MG63 (cell line): ENCODE measurements at regions not wholly inside any gene's neighbourhood (a gene's known extent, or its start where the extent isn't known, plus 50 kb on each side); places are given as distances from the start of the nearest gene placed in this dataset.

Source experiments
- DNase-seq: peaks from one replicate; pipeline ENCODE4 v3.0.0-alpha.2; 2020
- H3K27me3 ChIP-seq: fragments of 250-450 bp; sonication (Bioruptor Pico); 2 replicates; pipeline ENCODE4 v1.5.1; 2020; ENCODE audit warnings: mild to moderate bottlenecking, moderate library complexity
- H3K36me3 ChIP-seq: fragments of 250-450 bp; sonication (Bioruptor Pico); 2 replicates; pipeline ENCODE4 v1.5.1; 2020; ENCODE audit warnings: mild to moderate bottlenecking, moderate library complexity
- H3K4me3 ChIP-seq: fragments of 250-450 bp; sonication (Bioruptor Pico); 2 replicates; pipeline ENCODE4 v1.5.1; 2020; ENCODE audit warnings: mild to moderate bottlenecking, moderate library complexity
- H3K9me3 ChIP-seq: fragments of 250-450 bp; sonication (Bioruptor Pico); 2 replicates; pipeline ENCODE4 v1.5.1; 2020; ENCODE audit warnings: mild to moderate bottlenecking, moderate library complexity

- Histone ChIP-seq H3K36me3 (no peaks in the 10 kb centered on the region), H3K9me3 (no peaks in the 10 kb centered on the region), H3K27me3 (no peaks in the 10 kb centered on the region), H3K4me3 (no peak overlapping the region)
- no peak for DNase-seq
Observed at GRCh38 chr2:147716906-147717305, 127.9 kb upstream of the ACVR2A start.

- H3K27me3 ChIP-seq, result no peaks in the 10 kb centered on the region
- no peak overlapping the region for H3K4me3 ChIP-seq
- H3K9me3 ChIP-seq, result no peaks in the 10 kb centered on the region
- no peak for DNase-seq
- H3K36me3 ChIP-seq, result no peaks in the 10 kb centered on the region
Observed at GRCh38 chr2:147715807-147716206, 129.0 kb upstream of the ACVR2A start.

- Histone ChIP-seq H3K9me3 (no peaks in the 10 kb centered on the region), H3K27me3 (no peaks in the 10 kb centered on the region), H3K36me3 (no peaks in the 10 kb centered on the region), H3K4me3 (no peak overlapping the region)
- DNase-seq, result no peak
Observed at GRCh38 chr2:147714582-147714981, 130.2 kb upstream of the ACVR2A start.

- Histone ChIP-seq H3K9me3 (no peaks in the 10 kb centered on the region), H3K36me3 (no peaks in the 10 kb centered on the region), H3K4me3 (no peak overlapping the region), H3K27me3 (no peaks in the 10 kb centered on the region)
- DNase-seq, result no peak
Observed at GRCh38 chr2:147713349-147713748, 131.5 kb upstream of the ACVR2A start.

DNA sequence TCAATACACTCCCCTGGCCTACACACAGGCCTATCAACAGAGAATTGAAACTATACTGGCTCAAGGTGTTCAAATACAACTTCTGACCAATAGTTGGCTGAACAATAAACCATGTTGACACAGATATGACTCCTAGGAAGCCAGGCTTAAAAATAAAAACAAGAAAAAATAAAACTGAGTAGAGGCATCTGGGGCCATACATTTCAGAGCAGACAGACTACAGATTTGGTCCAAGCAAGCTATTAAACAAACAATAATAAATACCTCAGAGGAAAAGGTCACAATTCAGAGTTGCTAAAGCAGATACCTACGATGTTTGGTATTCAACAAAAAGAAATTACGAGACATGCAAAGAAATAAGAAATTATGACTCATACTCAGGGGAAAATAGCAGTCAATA is 132.8 kb upstream of the ACVR2A start:
- Histone ChIP-seq H3K27me3 (no peaks in the 10 kb centered on the region), H3K36me3 (no peaks in the 10 kb centered on the region), H3K9me3 (no peaks in the 10 kb centered on the region), H3K4me3 (no peak overlapping the region)
- DNase-seq, result no peak

GRCh38 chr2:147711031-147711430 is 133.8 kb upstream of the ACVR2A start:
- Histone ChIP-seq H3K9me3 (no peaks in the 10 kb centered on the region), H3K36me3 (no peaks in the 10 kb centered on the region), H3K4me3 (no peak overlapping the region), H3K27me3 (no peaks in the 10 kb centered on the region)
- no peak for DNase-seq

GRCh38 chr2:147709655-147710054 is 135.2 kb upstream of the ACVR2A start:
- Histone ChIP-seq H3K36me3 (no peaks in the 10 kb centered on the region), H3K4me3 (no peak overlapping the region), H3K27me3 (no peaks in the 10 kb centered on the region), H3K9me3 (no peaks in the 10 kb centered on the region)
- DNase-seq, result no peak

DNA sequence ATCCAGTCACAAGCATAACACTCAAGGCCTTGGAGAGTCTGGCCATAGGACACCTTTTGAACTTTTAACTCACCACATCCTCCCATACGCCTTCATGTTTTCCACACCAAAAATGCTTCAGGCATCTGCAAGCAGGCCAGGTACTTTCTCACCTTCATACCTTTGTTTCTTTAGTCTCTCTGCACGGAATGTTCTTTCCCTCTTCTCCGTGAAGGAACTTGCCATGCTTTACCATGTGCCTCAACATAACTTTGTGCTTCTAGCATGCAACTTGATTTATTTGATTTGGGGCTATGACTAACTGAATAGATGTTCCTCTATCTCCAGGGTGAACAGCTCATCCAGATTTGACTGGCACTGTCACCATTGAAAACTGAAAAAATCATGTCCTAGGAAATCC is 141.7 kb upstream of the ACVR2A start:
- DNase-seq, result no peak
- Histone ChIP-seq H3K9me3 (no peaks in the 10 kb centered on the region), H3K36me3 (no peaks in the 10 kb centered on the region), H3K27me3 (no peaks in the 10 kb centered on the region), H3K4me3 (no peak overlapping the region)

DNA sequence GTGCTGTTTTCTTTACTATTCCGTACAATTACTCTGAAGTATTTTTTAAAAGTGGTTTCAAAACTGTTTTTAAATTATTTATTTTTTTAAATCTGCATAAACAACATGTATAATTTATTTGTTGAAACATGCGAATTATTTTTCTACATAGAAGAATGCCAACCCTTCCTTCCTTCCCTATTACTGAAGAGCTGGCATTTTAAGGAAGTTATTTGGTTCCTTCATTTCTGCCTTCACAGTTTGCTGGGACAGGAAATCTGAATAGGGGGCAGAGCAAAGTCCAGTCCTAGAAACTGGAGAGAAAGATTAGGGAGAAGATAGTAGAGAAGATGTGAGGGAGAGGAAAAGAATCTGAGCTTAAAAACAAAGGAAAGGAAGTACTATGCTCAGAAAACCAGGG is 146.7 kb upstream of the ACVR2A start:
- H3K36me3 ChIP-seq, result no peaks in the 10 kb centered on the region
- no peak overlapping the region for H3K4me3 ChIP-seq
- no peak for DNase-seq
- H3K9me3 ChIP-seq, result no peaks in the 10 kb centered on the region; the same call in 1 of the 2 replicates
- no peaks in the 10 kb centered on the region for H3K27me3 ChIP-seq

DNA sequence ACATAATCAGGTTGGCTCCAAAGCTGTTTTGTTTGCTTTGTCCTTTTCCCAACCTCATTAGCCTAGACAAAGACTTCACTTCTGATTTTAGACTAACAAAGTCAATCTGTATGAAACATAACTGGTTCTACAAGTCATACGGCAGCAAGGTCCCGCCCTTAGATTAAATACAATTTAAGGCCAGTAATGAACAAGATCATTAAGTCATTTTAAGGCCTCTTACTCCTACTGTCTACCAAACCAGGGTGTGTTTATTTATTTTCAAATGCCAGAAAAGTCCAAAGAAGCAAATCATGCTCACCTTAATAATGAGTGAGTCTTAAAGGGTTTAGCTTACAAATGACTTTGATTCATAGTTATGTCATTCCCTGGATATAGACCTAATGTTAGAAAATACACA is 148.4 kb upstream of the ACVR2A start:
- no peaks in the 10 kb centered on the region for H3K27me3 ChIP-seq
- H3K4me3 ChIP-seq, result no peak overlapping the region
- no peaks in the 10 kb centered on the region for H3K36me3 ChIP-seq
- H3K9me3 ChIP-seq, result no peaks in the 10 kb centered on the region; the same call in 1 of the 2 replicates
- no peak for DNase-seq

- H3K4me3 ChIP-seq, result no peak overlapping the region
- no peaks in the 10 kb centered on the region for H3K9me3 ChIP-seq
- no peak for DNase-seq
- H3K27me3 ChIP-seq, result no peaks in the 10 kb centered on the region
- H3K36me3 ChIP-seq, result no peaks in the 10 kb centered on the region
Observed at GRCh38 chr2:147689220-147689909, 155.5 kb upstream of the ACVR2A start.

- DNase-seq, result no peak
- no peaks in the 10 kb centered on the region for H3K27me3 ChIP-seq
- H3K36me3 ChIP-seq, result no peaks in the 10 kb centered on the region
- no peak overlapping the region for H3K4me3 ChIP-seq
- no peaks in the 10 kb centered on the region for H3K9me3 ChIP-seq
Observed at GRCh38 chr2:147688242-147688641, 156.6 kb upstream of the ACVR2A start.

DNA sequence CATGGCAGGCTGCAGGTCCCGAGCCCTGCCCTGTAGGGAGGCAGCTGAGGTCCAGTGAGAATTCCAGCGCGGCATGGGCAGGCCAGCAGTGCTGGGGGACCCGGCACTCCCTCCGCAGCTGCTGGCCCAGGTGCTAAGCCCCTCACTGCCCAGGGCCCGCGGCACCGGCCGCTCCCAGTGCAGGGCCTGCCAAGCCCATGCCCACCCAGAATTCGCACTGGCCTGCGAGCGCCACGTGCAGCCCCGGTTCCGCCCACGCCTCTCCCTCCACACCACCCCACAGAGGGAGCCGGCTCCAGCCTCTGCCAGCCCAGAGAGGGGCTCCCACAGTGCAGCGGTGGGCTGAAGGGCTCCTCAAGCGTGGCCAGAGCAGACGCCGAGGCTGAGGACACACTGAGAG is 158.5 kb upstream of the ACVR2A start:
- Histone ChIP-seq H3K27me3 (no peaks in the 10 kb centered on the region), H3K9me3 (no peaks in the 10 kb centered on the region), H3K4me3 (no peak overlapping the region), H3K36me3 (no peaks in the 10 kb centered on the region)
- DNase-seq, result no peak

DNA sequence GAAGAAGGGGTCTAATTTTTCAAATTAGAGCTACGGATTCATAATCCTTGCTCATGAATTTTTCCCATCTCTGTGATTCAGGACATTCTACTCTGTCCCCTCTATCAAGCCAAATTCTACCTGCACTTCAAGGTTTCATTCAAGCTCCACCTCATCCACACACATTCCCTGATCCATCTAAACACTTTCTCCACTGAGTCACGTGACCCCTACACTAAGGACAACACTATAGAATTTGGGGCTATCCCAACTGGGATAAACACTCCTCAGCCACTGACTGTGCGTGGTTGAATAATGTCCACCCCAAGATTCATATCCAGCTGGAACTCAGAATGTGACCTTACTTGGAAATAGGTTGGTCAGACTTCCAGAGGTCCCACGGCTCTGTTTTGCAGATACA is 159.9 kb upstream of the ACVR2A start:
- Histone ChIP-seq H3K9me3 (no peaks in the 10 kb centered on the region), H3K4me3 (no peak overlapping the region), H3K36me3 (no peaks in the 10 kb centered on the region), H3K27me3 (no peaks in the 10 kb centered on the region)
- DNase-seq, result no peak

DNA sequence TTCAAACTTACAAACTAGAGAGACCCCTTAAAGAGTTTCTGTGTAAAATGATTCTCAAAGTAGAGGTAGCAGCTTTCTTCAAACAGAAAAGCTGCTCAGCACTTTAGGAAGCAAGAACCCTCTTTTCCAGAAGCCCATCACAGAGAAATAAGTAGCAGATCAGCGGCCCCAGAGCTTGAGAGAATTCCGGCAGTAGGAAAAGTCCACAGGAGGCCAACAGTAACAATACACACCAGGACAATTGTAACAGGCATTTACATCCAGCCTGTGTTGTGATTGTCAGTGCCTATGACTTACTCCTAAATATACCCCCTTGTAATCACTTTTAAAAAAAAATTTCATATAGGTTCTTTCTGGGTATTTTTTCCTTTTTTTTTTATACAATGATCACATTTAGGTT is 161.4 kb upstream of the ACVR2A start:
- Histone ChIP-seq H3K4me3 (no peak overlapping the region), H3K36me3 (no peaks in the 10 kb centered on the region), H3K9me3 (no peaks in the 10 kb centered on the region), H3K27me3 (no peaks in the 10 kb centered on the region)
- no peak for DNase-seq

DNA sequence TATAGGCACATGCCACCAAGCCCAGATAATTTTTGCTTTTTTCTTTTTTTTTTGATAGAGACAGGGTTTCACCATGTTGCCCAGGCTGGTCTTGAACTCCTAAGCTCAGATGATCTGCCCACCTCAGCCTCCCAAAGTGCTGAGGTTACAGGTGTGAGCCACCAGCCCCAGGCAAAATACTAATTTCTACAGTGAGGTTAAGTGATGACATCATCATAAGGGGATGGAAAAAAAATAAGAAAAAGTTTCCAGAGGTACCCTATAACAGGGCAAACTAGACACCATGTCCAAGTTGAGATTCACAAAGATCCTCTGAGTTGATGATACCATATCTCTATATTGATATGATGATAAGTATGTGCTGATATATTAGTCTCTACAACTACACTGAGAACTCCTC is 163.7 kb upstream of the ACVR2A start:
- Histone ChIP-seq H3K36me3 (no peaks in the 10 kb centered on the region), H3K27me3 (no peaks in the 10 kb centered on the region), H3K9me3 (no peaks in the 10 kb centered on the region), H3K4me3 (no peak overlapping the region)
- DNase-seq, result no peak

- H3K9me3 ChIP-seq, result no peaks in the 10 kb centered on the region
- H3K27me3 ChIP-seq, result no peaks in the 10 kb centered on the region
- no peak overlapping the region for H3K4me3 ChIP-seq
- peak; percentile 14 for DNase-seq
- no peaks in the 10 kb centered on the region for H3K36me3 ChIP-seq
Observed at GRCh38 chr2:147679955-147680531, 164.8 kb upstream of the ACVR2A start.

GRCh38 chr2:147679191-147679954 is 165.5 kb upstream of the ACVR2A start:
- no peak for DNase-seq
- H3K4me3 ChIP-seq, result no peak overlapping the region
- H3K9me3 ChIP-seq, result no peaks in the 10 kb centered on the region
- H3K36me3 ChIP-seq, result no peaks in the 10 kb centered on the region
- H3K27me3 ChIP-seq, result no peaks in the 10 kb centered on the region
